ENCODE measurements at regions not wholly inside any gene's neighbourhood (a gene's known extent, or its start where the extent isn't known, plus 50 kb on each side); places are given as distances from the start of the nearest gene placed in this dataset.

DNA sequence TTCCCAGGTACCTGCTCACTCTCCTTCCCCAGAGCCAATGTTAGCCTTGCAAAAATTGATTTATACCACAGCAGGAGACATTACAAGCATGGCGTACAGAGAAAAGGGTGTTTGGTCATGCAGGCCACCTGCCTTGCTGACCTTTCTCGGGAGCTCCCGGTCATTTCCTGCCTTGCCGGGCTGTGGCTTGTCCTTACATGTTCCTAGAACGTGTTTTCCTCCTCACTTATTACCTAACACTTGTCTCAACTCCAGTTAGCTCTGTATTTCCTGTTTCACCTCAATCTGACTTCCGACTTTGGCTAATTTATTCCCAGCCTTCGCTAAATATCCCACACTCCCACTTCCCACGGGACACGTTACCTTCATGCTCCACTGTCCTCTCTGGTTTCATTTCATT is 282.5 kb downstream of the ICE1 start:
- H3K27me3 Mint-ChIP-seq (ENCODE audit: low read depth): no peaks in the 10 kb centered on the region
- H3K4me3 Mint-ChIP-seq: no peak overlapping the region
- no peak for DNase-seq (ENCODE audit: low read depth, low spot score)
- H3K9me3 Mint-ChIP-seq: peaks cover 3% of the 10 kb centered on the region
- H3K36me3 Mint-ChIP-seq (ENCODE audit: low read depth): no peaks in the 10 kb centered on the region
- H3K27ac Mint-ChIP-seq (ENCODE audit: unreplicated experiment): no peak overlapping the region
- peaks cover 13% of the 10 kb centered on the region for H3K4me1 Mint-ChIP-seq
- no peak for TF ChIP-seq CTCF (conservative IDR thresholded peaks at IDR 0.05)

- Mint-ChIP-seq H3K4me1 (peaks cover 13% of the 10 kb centered on the region), H3K9me3 (peaks cover 3% of the 10 kb centered on the region), H3K4me3 (no peak overlapping the region), H3K27me3 (ENCODE audit: low read depth) (no peaks in the 10 kb centered on the region), H3K36me3 (ENCODE audit: low read depth) (no peaks in the 10 kb centered on the region), H3K27ac (ENCODE audit: unreplicated experiment) (no peak overlapping the region)
- DNase-seq (ENCODE audit: low read depth, low spot score): no peak
- no peak for TF ChIP-seq CTCF (conservative IDR thresholded peaks at IDR 0.05)
Observed at GRCh38 chr5:5704352-5704751, 281.9 kb downstream of the ICE1 start.

- no peaks in the 10 kb centered on the region for H3K36me3 Mint-ChIP-seq (ENCODE audit: low read depth)
- H3K27ac Mint-ChIP-seq (ENCODE audit: unreplicated experiment): no peak overlapping the region
- no peaks in the 10 kb centered on the region for H3K9me3 Mint-ChIP-seq
- peaks cover 13% of the 10 kb centered on the region for H3K4me1 Mint-ChIP-seq
- no peak for TF ChIP-seq CTCF (conservative IDR thresholded peaks at IDR 0.05)
- DNase-seq (ENCODE audit: low read depth, low spot score): no peak
- no peaks in the 10 kb centered on the region for H3K27me3 Mint-ChIP-seq (ENCODE audit: low read depth)
- no peak overlapping the region for H3K4me3 Mint-ChIP-seq
Observed at GRCh38 chr5:5702934-5703333, 280.5 kb downstream of the ICE1 start.

GRCh38 chr5:5700549-5700948 is 278.1 kb downstream of the ICE1 start:
- no peak for TF ChIP-seq CTCF (conservative IDR thresholded peaks at IDR 0.05)
- DNase-seq (ENCODE audit: low read depth, low spot score): no peak
- H3K36me3 Mint-ChIP-seq (ENCODE audit: low read depth): no peaks in the 10 kb centered on the region
- no peak overlapping the region for H3K4me3 Mint-ChIP-seq
- H3K4me1 Mint-ChIP-seq: peaks cover 8% of the 10 kb centered on the region
- peaks cover 3% of the 10 kb centered on the region for H3K9me3 Mint-ChIP-seq
- no peaks in the 10 kb centered on the region for H3K27me3 Mint-ChIP-seq (ENCODE audit: low read depth)
- no peak overlapping the region for H3K27ac Mint-ChIP-seq (ENCODE audit: unreplicated experiment)

GRCh38 chr5:5699062-5699461 is 276.6 kb downstream of the ICE1 start:
- no peak for DNase-seq (ENCODE audit: low read depth, low spot score)
- TF ChIP-seq CTCF (conservative IDR thresholded peaks at IDR 0.05): peak; percentile 23
- peak overlapping the region; percentile 27 for H3K27ac Mint-ChIP-seq (ENCODE audit: unreplicated experiment)
- peaks cover 5% of the 10 kb centered on the region for H3K9me3 Mint-ChIP-seq
- H3K4me3 Mint-ChIP-seq: no peak overlapping the region
- no peaks in the 10 kb centered on the region for H3K27me3 Mint-ChIP-seq (ENCODE audit: low read depth)
- H3K36me3 Mint-ChIP-seq (ENCODE audit: low read depth): no peaks in the 10 kb centered on the region
- no peaks in the 10 kb centered on the region for H3K4me1 Mint-ChIP-seq

- Mint-ChIP-seq H3K27me3 (ENCODE audit: low read depth) (peaks cover 3% of the 10 kb centered on the region), H3K36me3 (ENCODE audit: low read depth) (peaks cover 3% of the 10 kb centered on the region), H3K9me3 (peaks cover 9% of the 10 kb centered on the region), H3K4me3 (no peak overlapping the region), H3K4me1 (no peaks in the 10 kb centered on the region), H3K27ac (ENCODE audit: unreplicated experiment) (no peak overlapping the region)
- no peak for TF ChIP-seq CTCF (conservative IDR thresholded peaks at IDR 0.05)
- DNase-seq (ENCODE audit: low read depth, low spot score): no peak
Observed at GRCh38 chr5:5695266-5695665, 272.8 kb downstream of the ICE1 start.
